H1 (cell line): ENCODE measurements at regions not wholly inside any gene's neighbourhood (a gene's known extent, or its start where the extent isn't known, plus 50 kb on each side); places are given as distances from the start of the nearest gene placed in this dataset.

Experiments used
- CTCF ChIA-PET: fragments of 300-600 bp; sonication (Branson Sonifier 250); formaldehyde crosslinking; loops from one replicate; lab custom pipeline; 2021; ENCODE audit not compliant: partially characterized antibody; lab: Charles Lee
- POLR2A ChIA-PET: fragments of 300-600 bp; sonication (Branson Sonifier 250); formaldehyde crosslinking; loops from one replicate; lab custom pipeline; 2021; ENCODE audit warnings: inconsistent platforms; ENCODE audit not compliant: partially characterized antibody; lab: Charles Lee
- DNase-seq, 2 experiments: peaks; one replicate each; pipeline versions ENCODE4 v3.0.0 to v3.0.0-alpha.2; 2010 to 2022; ENCODE audit warnings: low spot score in 2 of 2, low read depth in 1 of 2, mixed read lengths in 1 of 2
- FAIRE-seq: peaks from 2 replicates; lab custom pipeline; 2011; peaks lifted over from hg19 to GRCh38; lab: Jason Lieb, UNC
- H2AFZ ChIP-seq: 2 replicates; pipeline ENCODE4 v1.8.1; 2012; ENCODE audit warnings: low read length, inconsistent platforms
- H2AK5ac ChIP-seq: 2 replicates; pipeline ENCODE4 v1.6.1; 2013; ENCODE audit warnings: low read depth, low read length
- H2BK120ac ChIP-seq: replicated peaks from 2 replicates; pipeline ENCODE3; 2013; ENCODE audit warnings: low read depth, low read length, inconsistent platforms
- H2BK12ac ChIP-seq: 2 replicates; pipeline ENCODE4 v1.6.1; 2013; ENCODE audit warnings: low read depth, low read length
- H2BK15ac ChIP-seq: 2 replicates; pipeline ENCODE4 v1.6.1; 2013; ENCODE audit warnings: low read length
- H2BK20ac ChIP-seq: 2 replicates; pipeline ENCODE4 v1.6.1; 2013; ENCODE audit warnings: low read length
- H2BK5ac ChIP-seq: 2 replicates; pipeline ENCODE4 v1.6.1; 2013; ENCODE audit warnings: low read depth, low read length
- H3K14ac ChIP-seq: 2 replicates; pipeline ENCODE4 v1.6.1; 2013; ENCODE audit warnings: inconsistent platforms; ENCODE audit not compliant: insufficient read length
- H3K18ac ChIP-seq: 2 replicates; pipeline ENCODE4 v1.6.1; 2013; ENCODE audit warnings: low read length; ENCODE audit errors: extremely low read depth
- H3K23ac ChIP-seq: 2 replicates; pipeline ENCODE4 v1.6.1; 2013; ENCODE audit warnings: inconsistent platforms; ENCODE audit not compliant: insufficient read length
- H3K23me2 ChIP-seq: 2 replicates; pipeline ENCODE4 v1.6.1; 2013; ENCODE audit warnings: low read depth, low read length
- H3K27ac ChIP-seq: 2 replicates; pipeline ENCODE4 v1.6.1; 2011; ENCODE audit warnings: low read depth, low read length, inconsistent platforms
- H3K27me3 ChIP-seq, 4 experiments: replicated peaks in 1 of 4; 1 replicate in 1 of 4; 2 replicates in 3 of 4; pipeline versions ENCODE4 v1.6.1 to v1.8.1; 2011 to 2013; ENCODE audit warnings: low read length in 3 of 4, mild to moderate bottlenecking in 3 of 4, inconsistent platforms in 2 of 4, mixed read lengths in 2 of 4, moderate library complexity in 1 of 4; ENCODE audit not compliant: control insufficient read depth in 3 of 4, insufficient read depth in 3 of 4; ENCODE audit errors: extremely low read depth in 1 of 4
- H3K36me3 ChIP-seq, 4 experiments: 2 replicates each; pipeline versions ENCODE4 v1.6.1 to v1.8.1; 2011 to 2013; ENCODE audit warnings: mild to moderate bottlenecking in 4 of 4, low read length in 3 of 4, moderate library complexity in 2 of 4, control low read depth in 1 of 4, inconsistent platforms in 1 of 4; ENCODE audit not compliant: insufficient read depth in 4 of 4, control insufficient read depth in 2 of 4
- H3K4ac ChIP-seq: replicated peaks from 2 replicates; pipeline ENCODE3; 2013; ENCODE audit warnings: low read length, low read depth, mixed read lengths, inconsistent platforms; ENCODE audit not compliant: insufficient read length
- H3K4me1 ChIP-seq, 4 experiments: replicated peaks in 1 of 4; 1 replicate in 1 of 4; 2 replicates in 3 of 4; pipeline versions ENCODE4 v1.6.1 to v1.8.1; 2011 to 2013; ENCODE audit warnings: low read length in 3 of 4, inconsistent platforms in 2 of 4, mixed read lengths in 1 of 4; ENCODE audit not compliant: insufficient read depth in 4 of 4, control insufficient read depth in 3 of 4
- H3K4me2 ChIP-seq, 2 experiments: 2 replicates each; pipeline versions ENCODE4 v1.6.1 to v1.8.1; 2011 to 2013; ENCODE audit warnings: low read depth in 2 of 2, low read length in 2 of 2, control low read depth in 1 of 2, inconsistent platforms in 1 of 2, mild to moderate bottlenecking in 1 of 2; ENCODE audit not compliant: insufficient read depth in 1 of 2
- H3K4me3 ChIP-seq, 4 experiments: fragments of 200-600, 300-600 bp in 1 of 4; sonication (generic), shearing (Covaris generic), sonication (Bioruptor Twin) in 1 of 4; 2 replicates each; pipeline versions ENCODE4 v1.5.1 to v1.8.1; 2011 to 2016; ENCODE audit warnings: low read length in 4 of 4, low read depth in 3 of 4, control low read depth in 2 of 4, inconsistent platforms in 2 of 4, mild to moderate bottlenecking in 2 of 4, mixed read lengths in 1 of 4, moderate library complexity in 1 of 4; ENCODE audit not compliant: insufficient read depth in 2 of 4; ENCODE audit errors: extremely low read depth in 1 of 4
- H3K56ac ChIP-seq: replicated peaks from 2 replicates; pipeline ENCODE3; 2013; ENCODE audit warnings: low read depth, mild to moderate bottlenecking, mixed read lengths, low read length, inconsistent platforms; ENCODE audit not compliant: insufficient read length
- H3K79me1 ChIP-seq: 2 replicates; pipeline ENCODE4 v1.6.1; 2013; ENCODE audit warnings: low read depth, low read length, control low read depth
- H3K79me2 ChIP-seq, 2 experiments: 2 replicates each; pipeline versions ENCODE4 v1.6.1 to v1.8.1; 2012 to 2013; ENCODE audit warnings: low read length in 2 of 2, mild to moderate bottlenecking in 2 of 2, inconsistent platforms in 1 of 2; ENCODE audit not compliant: insufficient read depth in 2 of 2, control insufficient read depth in 1 of 2
- H3K9ac ChIP-seq, 4 experiments: replicated peaks in 1 of 4; 1 replicate in 1 of 4; 2 replicates in 3 of 4; pipeline versions ENCODE4 v1.6.1 to v1.8.1; 2011 to 2013; ENCODE audit warnings: low read depth in 3 of 4, low read length in 3 of 4, control low read depth in 2 of 4, mild to moderate bottlenecking in 2 of 4, moderate library complexity in 2 of 4, inconsistent platforms in 1 of 4; ENCODE audit errors: extremely low read depth in 1 of 4
- H3K9me3 ChIP-seq, 2 experiments: 2 replicates each; pipeline versions ENCODE4 v1.6.1 to v1.8.1; 2012 to 2013; ENCODE audit warnings: mild to moderate bottlenecking in 2 of 2, moderate library complexity in 2 of 2, control low read depth in 1 of 2, inconsistent platforms in 1 of 2, low read depth in 1 of 2, low read length in 1 of 2, mixed read lengths in 1 of 2; ENCODE audit not compliant: insufficient read depth in 2 of 2
- H4K20me1 ChIP-seq, 2 experiments: replicated peaks in 1 of 2; 2 replicates each; pipeline versions ENCODE3 to v1.8.1; 2011 to 2013; ENCODE audit warnings: inconsistent platforms in 2 of 2, low read length in 2 of 2, mild to moderate bottlenecking in 1 of 2; ENCODE audit not compliant: insufficient read depth in 2 of 2, control insufficient read depth in 1 of 2
- H4K5ac ChIP-seq: 2 replicates; pipeline ENCODE4 v1.6.1; 2013; ENCODE audit warnings: low read length, low read depth, mixed read lengths, inconsistent platforms; ENCODE audit not compliant: insufficient read length
- H4K8ac ChIP-seq: 2 replicates; pipeline ENCODE4 v1.8.0; 2013; ENCODE audit warnings: mild to moderate bottlenecking, moderate library complexity, low read length, inconsistent platforms; ENCODE audit not compliant: insufficient read depth; ENCODE audit errors: extremely low read depth
- H4K91ac ChIP-seq: replicated peaks from 2 replicates; pipeline ENCODE3; 2013; ENCODE audit warnings: low read length, mixed read lengths, inconsistent platforms; ENCODE audit not compliant: insufficient read length
- BACH1 ChIP-seq: IDR thresholded peaks from 2 replicates; pipeline ENCODE4 v1.6.1; 2012; ENCODE audit warnings: low read length, improper control_type of control experiment
- RXRA ChIP-seq: IDR thresholded peaks from 2 replicates; pipeline ENCODE4 v1.6.1; 2011; ENCODE audit warnings: low read depth, mild to moderate bottlenecking, low read length, moderate library complexity; ENCODE audit not compliant: insufficient read depth
- SAP30 ChIP-seq: fragments of 300-600 bp; sonication (generic); IDR thresholded peaks from 2 replicates; pipeline ENCODE4 v1.7.1; 2012; ENCODE audit warnings: low read length, moderate library complexity, mild to moderate bottlenecking, inconsistent platforms; ENCODE audit not compliant: insufficient read depth, insufficient replicate concordance
- TAF1 ChIP-seq: IDR thresholded peaks from 2 replicates; pipeline ENCODE4 v1.6.1; 2011; ENCODE audit warnings: mild to moderate bottlenecking, low read depth, low read length
- TAF7 ChIP-seq: optimal IDR thresholded peaks from 2 replicates; pipeline ENCODE3; 2011; ENCODE audit warnings: low read depth, mild to moderate bottlenecking, inconsistent platforms, low read length, moderate library complexity, borderline replicate concordance
- TCF12 ChIP-seq: IDR thresholded peaks from 2 replicates; pipeline ENCODE4 v1.6.1; 2011; ENCODE audit warnings: low read depth, mild to moderate bottlenecking, low read length
- TEAD4 ChIP-seq: IDR thresholded peaks from 2 replicates; pipeline ENCODE4 v1.6.1; 2012; ENCODE audit warnings: low read depth, low read length, inconsistent platforms, mixed read lengths
- YY1 ChIP-seq: IDR thresholded peaks from 2 replicates; pipeline ENCODE4 v1.6.1; 2011; ENCODE audit warnings: low read depth, mild to moderate bottlenecking, low read length
- ZNF274 ChIP-seq: IDR thresholded peaks from 2 replicates; pipeline ENCODE4 v1.7.0; 2012; ENCODE audit warnings: low read length, borderline replicate concordance; ENCODE audit errors: extremely low read depth
- WGBS, 2 experiments: shearing (Covaris generic) in 1 of 2; methylation state at CpG; one replicate each; pipeline versions ENCODE4 v1.1.6 to v1.1.7; 2013 to 2015; ENCODE audit warnings: low lambda C conversion rate in 2 of 2, mixed read lengths in 2 of 2, inconsistent platforms in 1 of 2, low coverage in 1 of 2, missing lambda C conversion rate in 1 of 2; ENCODE audit not compliant: insufficient replicate concordance in 2 of 2, insufficient coverage in 1 of 2, insufficient read length in 1 of 2; ENCODE audit errors: extremely low coverage in 1 of 2, missing lambda C conversion rate in 1 of 2; 5-methylcytosine and 5-hydroxymethylcytosine counted together
- TF ChIP-seq, protein P1 (sequence below): IDR thresholded peaks from 2 replicates; pipeline ENCODE4 v1.6.1; 2011; ENCODE audit warnings: low read length, improper control_type of control experiment

DNA sequence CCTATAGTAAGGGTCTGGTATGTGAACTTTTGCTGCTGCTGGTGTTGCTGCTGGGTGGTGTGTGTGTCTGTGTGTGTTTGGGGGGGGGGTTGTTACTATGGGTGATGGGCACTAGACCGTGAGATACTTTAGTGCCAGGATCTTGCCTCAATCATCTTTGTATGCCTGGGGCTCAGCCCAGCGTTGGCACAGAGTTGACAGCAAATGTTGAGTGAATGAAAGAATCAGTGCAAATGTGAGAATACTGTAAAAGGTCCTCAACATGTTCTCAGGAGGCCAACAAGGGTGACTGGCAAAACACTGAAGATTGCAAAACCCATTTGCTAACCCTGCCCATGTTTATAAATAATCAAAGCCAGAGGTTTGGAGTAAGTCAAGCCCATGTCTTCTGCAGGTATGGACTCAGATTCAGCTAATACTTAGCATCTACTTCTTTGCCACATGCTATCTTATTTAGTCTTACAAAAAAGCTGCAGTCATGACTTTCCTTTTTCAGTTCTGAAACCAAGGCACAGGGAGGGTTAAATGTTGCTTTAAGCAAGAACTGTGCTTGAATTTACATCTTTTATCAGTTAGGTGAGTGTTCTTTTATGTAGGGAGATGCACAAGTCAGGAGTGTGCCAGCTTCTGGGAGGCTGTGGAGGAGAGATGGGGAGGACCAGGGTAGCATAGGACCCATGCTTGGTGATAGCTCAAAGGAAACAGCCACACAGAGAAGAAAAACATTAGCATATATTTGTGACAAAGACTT lies 125.3 kb upstream of the SPACA1 start:
- FAIRE-seq = no peak
- no peak for TF ChIP-seq SAP30
- TF ChIP-seq, protein P1, sequence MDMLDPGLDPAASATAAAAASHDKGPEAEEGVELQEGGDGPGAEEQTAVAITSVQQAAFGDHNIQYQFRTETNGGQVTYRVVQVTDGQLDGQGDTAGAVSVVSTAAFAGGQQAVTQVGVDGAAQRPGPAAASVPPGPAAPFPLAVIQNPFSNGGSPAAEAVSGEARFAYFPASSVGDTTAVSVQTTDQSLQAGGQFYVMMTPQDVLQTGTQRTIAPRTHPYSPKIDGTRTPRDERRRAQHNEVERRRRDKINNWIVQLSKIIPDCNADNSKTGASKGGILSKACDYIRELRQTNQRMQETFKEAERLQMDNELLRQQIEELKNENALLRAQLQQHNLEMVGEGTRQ = no peak
- TF ChIP-seq ZNF274 = no peak
- no peak for TF ChIP-seq TAF7
- no peak for TF ChIP-seq TCF12
- no peak for TF ChIP-seq TEAD4
- TF ChIP-seq TAF1 = no peak
- TF ChIP-seq YY1 = no peak
- TF ChIP-seq RXRA = no peak
- no peak for TF ChIP-seq BACH1

More for the DNA sequence above, 125.3 kb upstream of the SPACA1 start:
- H2BK5ac ChIP-seq = no peak overlapping the region
- H3K14ac ChIP-seq = no peak overlapping the region
- H3K23me2 ChIP-seq = no peaks in the 10 kb centered on the region; the same call in 1 of the 2 replicates
- no peaks in the 10 kb centered on the region for H3K27me3 ChIP-seq
- H2BK20ac ChIP-seq = no peak overlapping the region
- CTCF ChIA-PET = interaction anchor here (0.5 to 0.6 kb wide), 2 partner anchors 116 to 352 kb away, joined by 3 read pairs; no protein-coding TSS in a partner anchor
- H4K91ac ChIP-seq = no peak overlapping the region
- no peak overlapping the region for H2BK15ac ChIP-seq
- WGBS, 2 experiments = 78% methylated on average over 2 of the region's 2 CpGs; no CpG with 5 or more reads in 1 of the 2 experiments
- H3K4ac ChIP-seq = no peak overlapping the region
- H4K5ac ChIP-seq = no peak overlapping the region
- H3K9me3 ChIP-seq = no peaks in the 10 kb centered on the region
- H3K79me2 ChIP-seq = no peaks in the 10 kb centered on the region
- H3K18ac ChIP-seq = no peak overlapping the region
- no peak overlapping the region for H3K56ac ChIP-seq
- no peaks in the 10 kb centered on the region for H3K36me3 ChIP-seq
- H2BK12ac ChIP-seq = no peak overlapping the region
- no peaks in the 10 kb centered on the region for H3K79me1 ChIP-seq
- no peak overlapping the region for H3K27ac ChIP-seq
- no peak overlapping the region for H2BK120ac ChIP-seq
- no peak for DNase-seq
- H4K8ac ChIP-seq = no peak overlapping the region
- H2AK5ac ChIP-seq = no peak overlapping the region
- H3K4me1 ChIP-seq = no peaks in the 10 kb centered on the region; a peak in 1 of 7 replicates
- H3K9ac ChIP-seq = no peak overlapping the region
- H3K4me3 ChIP-seq = no peak overlapping the region
- no peak overlapping the region for H3K23ac ChIP-seq
- POLR2A ChIA-PET = no interaction called here
- no peak overlapping the region for H2AFZ ChIP-seq
- no peaks in the 10 kb centered on the region for H4K20me1 ChIP-seq
- H3K4me2 ChIP-seq = no peak overlapping the region
